Activated CD4-positive, alpha-beta T cell treated with anti-CD3 and anti-CD28 coated beads for 24 hours (primary cell): ENCODE measurements at regions not wholly inside any gene's neighbourhood (a gene's known extent, or its start where the extent isn't known, plus 50 kb on each side); places are given as distances from the start of the nearest gene placed in this dataset.

Experiments
- DNase-seq, 2 donors: peaks; one replicate each; pipeline ENCODE4 v3.0.0-alpha.2; 2020; ENCODE audit warnings: low read depth in 2 of 2

GRCh38 chrX:128335671-128336070 is 283.5 kb upstream of the ACTRT1 start:
- DNase-seq: no peak

- DNase-seq: no peak
Measured at GRCh38 chrX:128334821-128335220, 282.6 kb upstream of the ACTRT1 start.

GRCh38 chrX:128310912-128311311 is 258.7 kb upstream of the ACTRT1 start:
- no peak for DNase-seq

DNA sequence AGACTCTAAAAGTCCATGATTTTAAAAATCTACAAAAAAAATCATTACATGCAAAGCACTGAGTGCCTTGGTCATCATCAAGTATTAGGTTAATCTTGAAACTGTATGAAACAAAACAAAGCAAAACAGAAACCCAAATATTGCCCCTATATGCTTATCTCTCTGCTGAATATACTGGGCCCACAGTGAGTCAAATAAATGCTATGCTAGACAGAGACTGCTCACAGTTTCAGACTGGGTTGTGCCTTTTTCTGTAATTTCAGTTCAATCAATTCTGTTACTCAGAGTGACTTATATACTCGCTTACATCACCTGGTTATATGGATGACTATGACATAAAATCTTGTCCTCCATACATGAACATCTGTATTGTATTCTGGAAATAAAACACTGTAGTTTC is 257.1 kb upstream of the ACTRT1 start:
- no peak for DNase-seq

DNA sequence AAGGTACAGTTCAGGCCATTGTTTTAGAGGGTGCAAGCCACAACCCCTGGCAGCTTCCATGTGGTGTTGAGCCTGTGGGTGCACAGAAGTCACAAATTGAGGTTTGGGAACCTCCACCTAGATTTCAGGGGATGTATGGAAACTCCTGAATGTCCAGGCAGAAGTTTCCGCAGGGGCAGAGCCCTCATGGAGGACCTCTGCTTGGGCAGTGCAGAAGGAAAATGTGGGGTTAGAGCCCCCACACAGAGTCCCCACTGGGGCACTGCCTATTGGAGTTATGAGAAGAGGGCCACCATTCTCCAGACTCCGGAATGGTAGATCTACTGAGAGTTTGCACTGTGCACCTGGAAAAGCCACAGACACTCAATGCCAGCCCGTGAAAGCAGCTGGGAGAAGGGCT is 242.0 kb upstream of the ACTRT1 start:
- DNase-seq: no peak

GRCh38 chrX:128287693-128288092 is 235.5 kb upstream of the ACTRT1 start:
- DNase-seq: no peak

DNA sequence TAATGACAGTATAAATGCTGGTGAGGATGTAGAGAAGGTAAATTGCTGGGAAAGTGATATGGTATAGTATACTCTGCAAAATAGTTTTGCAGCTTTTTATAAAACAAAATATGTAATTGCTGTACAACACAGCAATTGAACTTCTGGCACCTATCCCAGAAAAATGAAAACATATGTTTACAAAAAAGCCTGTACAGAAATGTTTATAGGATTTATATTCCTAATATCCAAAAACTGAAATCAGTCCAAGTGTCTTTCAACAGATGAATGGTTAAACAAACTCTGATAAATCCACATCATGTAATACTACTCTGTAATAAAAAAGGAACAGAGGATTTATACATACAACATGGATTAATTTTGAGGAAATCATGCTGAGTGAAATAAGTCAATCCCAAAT is 198.4 kb upstream of the ACTRT1 start:
- no peak for DNase-seq

DNA sequence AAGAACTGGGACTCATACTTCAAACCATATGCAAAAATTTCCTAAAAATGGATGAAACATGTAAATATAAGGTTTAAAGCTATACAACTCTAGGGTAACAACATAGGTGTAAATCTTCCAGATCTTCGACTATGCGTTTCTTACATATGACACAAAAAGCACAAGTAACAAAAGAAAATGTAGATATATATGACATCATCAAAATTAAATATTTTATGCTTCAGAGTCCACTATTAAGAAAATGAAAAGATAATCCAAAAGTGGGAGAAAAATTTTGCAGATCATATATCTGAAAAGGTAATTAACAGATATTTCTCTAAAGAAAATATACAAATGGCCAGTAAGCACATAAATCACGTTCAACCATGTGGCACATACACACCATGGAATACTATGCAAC is 164.2 kb upstream of the ACTRT1 start:
- DNase-seq: no peak

GRCh38 chrX:128165884-128166408 is 113.7 kb upstream of the ACTRT1 start:
- DNase-seq: no peak

GRCh38 chrX:128156204-128156603 is 104.0 kb upstream of the ACTRT1 start:
- DNase-seq: no peak

GRCh38 chrX:128142745-128143144 is 90.5 kb upstream of the ACTRT1 start:
- no peak for DNase-seq

DNA sequence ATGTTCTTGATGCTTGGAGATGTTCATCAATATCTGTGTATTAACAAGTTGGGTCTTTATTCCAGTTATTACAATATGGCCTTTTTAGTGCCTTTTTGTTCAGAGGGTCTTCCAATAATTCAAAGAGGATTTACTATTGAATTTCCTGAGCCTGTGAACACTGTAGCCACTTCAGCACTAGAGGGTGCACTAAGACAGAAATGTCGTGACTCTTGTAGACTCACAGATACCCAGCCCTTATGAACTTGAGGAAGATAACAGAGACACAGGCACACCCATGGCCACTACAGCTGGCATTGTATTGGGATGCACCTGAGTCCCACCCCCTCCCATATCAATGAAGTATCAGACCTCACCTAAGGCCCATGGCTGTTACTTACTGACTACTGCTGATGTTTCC is 54.4 kb upstream of the ACTRT1 start:
- no peak for DNase-seq

DNA sequence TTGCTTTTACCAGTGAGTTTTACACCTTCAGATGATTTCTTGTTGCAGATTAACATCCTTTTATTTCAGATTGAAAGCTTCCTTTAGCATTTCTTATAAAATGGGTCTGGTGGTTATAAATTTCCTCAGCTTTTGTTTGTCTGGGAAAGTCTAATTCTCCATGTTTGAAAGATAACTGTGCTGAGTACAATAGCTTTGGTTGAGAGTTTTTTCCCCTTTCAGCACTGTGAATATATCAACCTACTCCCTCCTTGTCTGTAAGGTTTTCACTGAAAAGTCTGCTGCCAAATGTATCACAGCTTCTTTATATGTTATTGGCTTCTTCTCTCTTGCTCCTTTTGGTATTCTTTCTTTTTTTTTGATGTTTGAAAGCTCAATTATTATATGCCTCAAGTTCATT is 53.5 kb upstream of the ACTRT1 start:
- no peak for DNase-seq
